COLO829 (cell line): ENCODE measurements at regions not wholly inside any gene's neighbourhood (a gene's known extent, or its start where the extent isn't known, plus 50 kb on each side); places are given as distances from the start of the nearest gene placed in this dataset.

Experiments
- DNase-seq: peaks from one replicate; pipeline ENCODE4 v3.0.0; 2012; ENCODE audit warnings: low spot score

DNA sequence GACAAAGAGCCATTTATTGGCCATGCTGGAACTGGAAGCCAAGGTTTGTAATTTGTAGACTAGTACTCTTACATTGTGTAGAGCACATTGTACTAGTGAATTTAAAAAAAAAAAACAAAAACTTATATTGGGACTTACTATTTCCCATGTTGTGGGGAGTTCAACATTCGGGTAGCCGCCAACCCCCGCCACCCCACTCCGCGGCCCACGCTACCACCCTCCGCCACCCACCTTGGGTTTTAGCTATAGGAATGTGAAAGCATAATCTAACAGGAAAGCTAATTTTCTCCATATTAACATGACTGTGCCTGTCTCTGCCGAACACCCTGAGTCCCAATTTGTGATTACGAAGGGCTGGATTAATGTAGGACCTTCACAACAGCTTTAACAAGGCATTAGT, 275.8 kb downstream of the FIGN start:
- no peak for DNase-seq

DNA sequence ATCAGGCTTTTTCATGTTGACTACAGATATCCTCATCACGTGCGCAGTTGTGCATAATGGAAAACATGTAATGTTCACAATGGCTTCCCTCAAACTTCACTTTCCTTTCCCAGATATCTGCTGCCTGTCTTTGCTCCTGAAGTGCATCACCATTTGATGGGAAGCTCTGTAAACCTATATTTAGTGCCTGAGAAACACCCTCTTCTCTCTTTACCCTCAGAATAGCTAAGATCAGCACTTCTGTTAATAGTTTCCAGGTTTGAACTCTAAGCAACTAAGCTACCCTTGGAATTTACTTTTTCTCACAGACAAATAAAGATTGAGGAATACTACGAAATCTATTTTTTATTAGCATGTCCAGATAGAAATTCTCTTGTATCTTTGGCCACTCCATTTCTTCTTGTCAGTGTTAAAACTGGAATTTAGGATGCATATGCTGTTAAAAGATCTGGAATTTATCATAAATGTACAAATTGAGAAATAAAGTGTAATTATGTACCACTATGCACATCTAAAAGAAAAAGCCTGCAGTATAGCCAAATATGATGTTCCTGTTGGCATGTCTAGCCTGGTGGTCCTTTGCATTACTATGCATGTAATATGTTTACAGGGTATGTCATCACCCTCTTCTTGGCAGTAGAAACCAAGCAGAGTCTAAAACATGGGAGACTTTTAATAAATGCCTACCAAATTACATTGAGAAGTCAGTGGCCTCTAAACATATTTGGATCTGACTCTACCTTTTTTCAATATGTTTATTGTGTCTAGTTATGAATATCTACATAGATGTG, 278.7 kb downstream of the FIGN start:
- no peak for DNase-seq

DNA sequence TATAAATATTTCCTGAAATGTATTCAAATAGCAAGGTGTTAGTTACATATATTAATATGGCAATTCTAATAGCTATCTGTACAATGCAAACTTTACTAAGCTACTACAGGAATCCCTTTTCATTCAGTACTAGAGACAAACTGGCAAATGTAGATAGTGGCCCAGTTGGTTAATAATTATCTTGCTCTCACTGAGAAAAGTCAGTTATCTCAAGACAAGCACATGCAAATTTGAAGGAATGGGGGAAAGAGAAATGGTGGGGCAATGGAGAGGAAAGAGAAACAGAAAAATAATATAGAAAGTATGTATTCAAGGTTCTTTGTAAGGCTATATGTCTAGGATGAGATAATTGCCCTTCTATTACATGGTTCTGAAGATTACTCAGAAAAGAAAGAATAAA, 280.0 kb downstream of the FIGN start:
- DNase-seq = no peak

DNA sequence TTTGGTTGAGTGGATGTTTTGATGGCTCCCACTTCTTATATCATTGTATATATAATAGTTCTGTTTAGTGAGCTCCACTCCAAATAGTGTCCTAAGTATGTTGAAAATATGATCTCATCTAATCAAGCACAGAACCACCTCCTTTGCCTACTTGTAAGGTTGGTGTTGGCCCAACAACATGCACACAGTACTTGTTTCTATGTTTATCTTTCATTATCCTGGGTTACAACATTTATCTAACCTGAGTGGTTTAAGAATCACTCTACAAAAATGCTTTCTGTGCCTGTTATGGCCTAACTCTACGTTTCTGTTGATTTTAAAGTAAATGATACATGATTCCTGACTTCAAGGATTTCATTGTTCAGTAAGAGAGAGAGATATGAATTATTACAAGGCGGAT, 281.9 kb downstream of the FIGN start:
- DNase-seq = no peak

DNA sequence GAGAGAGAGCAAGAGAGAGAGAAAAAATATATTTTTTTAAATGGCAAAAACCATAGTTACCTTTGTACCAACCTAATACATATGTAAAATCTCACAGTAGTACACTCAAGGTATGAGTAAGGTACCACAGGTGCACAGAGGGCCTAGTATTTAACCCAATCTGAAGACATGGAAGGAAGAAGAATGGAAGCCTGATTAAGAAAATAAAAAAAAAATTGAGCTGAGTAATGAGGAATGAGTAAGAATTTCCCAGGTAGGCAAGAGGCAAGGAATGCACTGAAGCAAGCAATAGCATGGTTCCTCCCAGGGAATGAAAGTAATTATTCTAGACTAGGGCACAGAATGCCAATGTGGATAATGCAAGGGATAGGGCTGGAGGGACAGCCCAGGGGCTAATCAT, 294.2 kb downstream of the FIGN start:
- no peak for DNase-seq

DNA sequence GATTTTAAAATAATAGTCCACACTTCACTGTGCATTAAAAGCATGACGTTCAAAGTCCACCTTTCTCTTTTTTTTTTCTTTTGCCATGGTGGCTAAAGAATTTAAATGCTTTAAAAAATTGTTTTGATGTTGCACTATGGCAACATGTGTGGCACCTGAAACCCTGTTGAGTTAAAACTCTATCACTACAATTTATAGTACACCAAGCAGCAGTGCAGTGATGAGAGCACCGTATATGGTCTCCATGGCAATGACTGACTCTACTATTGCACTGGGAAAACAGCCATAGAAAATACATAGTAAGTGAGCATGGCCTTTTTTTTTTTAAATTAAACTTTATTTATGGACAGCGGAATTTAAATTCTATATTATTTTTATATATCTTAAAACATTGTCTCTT, 298.8 kb downstream of the FIGN start:
- DNase-seq = no peak

DNA sequence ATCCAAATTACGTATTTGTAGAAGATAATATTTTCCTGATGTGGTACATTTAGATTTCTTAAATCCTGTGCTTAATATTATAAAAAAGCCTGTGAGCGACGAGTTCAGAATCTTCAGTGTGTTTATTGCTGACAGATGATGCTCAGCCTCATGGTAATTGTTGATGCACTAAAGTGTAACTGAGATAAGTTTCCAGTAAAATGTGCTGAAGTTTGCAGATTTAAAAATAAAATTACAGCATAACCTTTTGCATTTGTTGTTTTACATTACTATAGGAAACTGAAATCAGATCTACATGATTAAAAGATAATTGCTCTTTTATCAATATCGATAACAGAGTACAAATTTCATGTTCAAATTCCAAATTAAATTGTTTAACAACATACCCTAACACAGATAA, 307.6 kb downstream of the FIGN start:
- DNase-seq = no peak

DNA sequence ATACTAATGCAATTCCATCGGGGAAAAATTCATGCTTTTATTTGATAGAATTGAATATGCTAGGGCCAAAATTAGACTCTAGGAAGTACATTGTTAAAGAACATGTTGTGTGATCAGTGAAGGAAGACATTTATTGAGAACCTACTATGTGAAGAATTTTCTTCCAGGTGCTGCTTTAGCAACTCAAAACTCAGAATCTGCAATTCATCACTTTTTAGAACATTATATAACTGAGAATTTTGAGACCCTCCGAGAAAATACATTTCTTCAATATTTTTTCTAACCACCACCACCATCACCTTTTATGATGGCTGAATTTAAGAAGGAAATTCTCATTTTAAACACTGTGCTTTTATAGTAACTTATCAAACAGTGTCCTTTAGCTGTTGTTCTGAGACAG, 315.2 kb downstream of the FIGN start:
- DNase-seq = no peak

DNA sequence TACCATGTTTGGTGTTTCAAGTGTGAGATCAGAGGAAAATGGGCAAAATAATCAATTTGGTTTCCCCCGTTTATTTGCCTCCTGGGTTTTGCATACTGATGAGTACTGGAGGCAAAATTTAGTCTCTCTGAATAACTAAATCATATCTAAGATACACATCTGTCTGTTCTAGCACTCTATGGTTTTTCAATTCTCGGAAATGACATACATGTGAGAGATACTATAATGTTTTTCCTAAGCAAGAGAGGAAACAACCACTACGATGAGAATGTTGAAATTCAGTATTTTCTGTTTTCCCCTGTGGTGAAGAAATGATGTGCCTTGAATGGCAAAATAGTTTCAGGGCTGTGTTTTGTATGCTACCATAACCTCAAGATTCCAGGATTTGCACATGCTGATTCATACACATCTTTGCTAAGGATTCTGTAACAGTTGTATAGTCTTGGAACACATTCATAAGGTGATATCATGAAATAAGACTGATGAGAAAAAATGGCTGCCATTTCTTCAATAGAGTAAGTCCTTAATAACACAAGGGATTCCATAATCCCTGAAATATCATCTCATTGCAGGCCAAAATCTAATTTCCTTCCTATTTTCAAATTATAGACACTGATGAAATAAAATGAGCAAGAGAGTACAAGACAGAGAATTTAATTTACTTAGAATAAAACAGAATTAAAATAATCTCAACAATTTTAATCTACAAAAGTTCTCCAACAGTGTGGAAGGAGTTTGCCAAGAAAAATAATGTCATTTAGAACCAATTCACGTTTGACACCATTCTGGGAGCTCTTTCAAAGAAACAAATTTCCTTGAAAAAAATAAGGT, 316.6 kb downstream of the FIGN start:
- no peak for DNase-seq

DNA sequence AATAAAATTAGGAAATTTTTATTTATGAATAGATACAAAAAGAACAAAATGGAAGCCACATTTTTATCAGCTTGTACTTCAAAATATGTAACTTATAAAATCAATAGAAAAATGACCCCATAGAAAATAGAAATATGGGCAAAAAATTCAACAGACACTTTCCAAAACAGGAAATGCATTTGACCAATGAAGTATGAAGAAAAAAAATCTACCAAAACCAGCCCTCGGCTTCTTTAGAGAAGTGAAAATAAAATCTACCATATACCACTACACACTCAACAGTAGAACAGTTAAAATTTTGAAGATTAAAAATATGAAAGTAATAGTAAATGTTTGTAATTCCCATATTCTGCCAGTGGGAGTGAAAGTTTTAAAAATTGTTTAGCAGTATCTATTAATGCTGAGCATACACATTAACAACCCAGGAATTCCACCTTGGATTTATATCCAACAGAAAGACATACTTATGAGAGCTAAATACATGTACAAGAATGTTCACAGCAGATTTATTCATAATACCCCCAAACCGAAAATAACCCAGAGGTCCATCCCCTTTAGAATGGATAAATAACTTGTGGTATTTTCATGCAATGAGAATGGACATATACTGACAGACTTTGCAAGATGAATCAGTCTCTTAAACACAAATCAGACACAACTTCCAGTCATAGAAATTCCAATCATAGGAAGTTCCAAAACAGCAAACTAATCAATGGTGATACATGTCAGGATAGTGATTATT, 318.0 kb downstream of the FIGN start:
- DNase-seq = no peak

DNA sequence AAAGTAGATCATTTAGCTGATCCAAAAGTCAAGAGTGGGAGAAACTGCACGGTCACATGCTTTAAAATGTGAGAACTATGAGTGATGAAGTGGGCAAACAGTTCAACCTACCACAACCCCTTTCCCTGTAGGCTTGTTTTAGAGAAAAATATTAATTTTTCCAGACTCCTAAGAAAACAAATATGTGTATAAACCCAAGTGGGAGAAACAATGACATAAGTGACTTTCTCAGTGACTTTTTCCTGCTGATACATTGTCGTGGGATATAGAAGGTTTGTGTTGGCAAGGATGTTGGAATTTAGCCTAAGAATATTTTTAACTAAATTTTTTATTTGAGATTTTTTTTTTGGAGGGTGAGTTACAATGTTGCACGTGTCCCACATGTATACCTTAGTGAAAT, 321.7 kb downstream of the FIGN start:
- DNase-seq = no peak

DNA sequence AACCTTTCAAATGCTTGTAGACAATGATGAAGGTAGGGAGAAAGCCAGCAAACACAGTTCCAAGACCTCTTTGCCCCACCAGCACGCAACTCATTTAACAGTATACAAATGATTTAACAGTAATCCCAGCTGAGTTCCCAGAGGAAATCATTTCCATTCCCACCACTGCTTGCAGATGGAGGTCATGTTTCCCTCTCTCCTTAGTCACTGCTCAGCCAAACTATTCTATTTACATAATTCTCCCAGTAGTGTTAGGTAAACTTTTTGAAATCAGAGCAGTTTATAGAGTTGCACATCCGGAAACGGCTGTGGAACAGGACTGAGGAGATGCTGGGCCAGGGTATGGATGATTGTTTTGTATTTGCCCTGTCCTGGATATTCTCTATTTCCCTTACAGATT, 328.5 kb downstream of the FIGN start:
- no peak for DNase-seq

DNA sequence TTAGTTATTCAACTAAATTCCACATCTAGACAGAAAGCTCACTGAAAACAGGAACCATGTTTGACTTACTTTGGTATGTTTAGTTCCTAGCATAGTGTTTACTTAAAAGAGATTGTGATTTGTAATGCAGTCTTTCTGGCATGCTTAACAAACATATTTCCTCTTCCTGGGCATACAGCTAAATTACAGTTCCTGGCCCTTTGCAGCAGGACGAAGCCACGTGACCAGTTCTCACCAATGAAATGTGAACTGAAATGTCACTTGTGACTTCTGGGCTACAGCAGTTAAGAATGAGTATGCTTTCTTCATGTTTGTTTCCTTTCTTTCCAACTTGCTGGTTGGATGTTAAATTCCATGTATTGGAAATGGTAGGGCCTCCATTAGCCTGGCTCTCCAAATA, 330.5 kb downstream of the FIGN start:
- no peak for DNase-seq

DNA sequence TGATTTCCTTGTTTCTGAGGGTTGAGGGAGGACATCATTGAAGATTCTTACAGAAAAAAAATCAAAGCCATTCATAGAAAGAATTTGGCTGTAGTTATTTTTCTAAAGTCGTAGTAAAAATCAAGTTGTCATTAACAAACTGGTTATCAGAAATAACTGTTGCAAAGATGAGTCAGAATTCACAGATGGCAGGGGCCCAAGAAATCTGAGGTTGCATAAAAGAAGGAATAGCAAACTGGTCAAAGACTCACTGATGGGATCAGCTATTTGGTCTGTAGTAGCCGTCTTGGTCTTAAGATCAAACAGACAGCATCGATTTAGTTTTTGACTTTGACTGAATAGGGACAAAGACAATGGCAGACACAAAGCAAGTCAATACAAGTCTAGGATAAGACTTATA, 334.3 kb downstream of the FIGN start:
- DNase-seq = peak; percentile 8

DNA sequence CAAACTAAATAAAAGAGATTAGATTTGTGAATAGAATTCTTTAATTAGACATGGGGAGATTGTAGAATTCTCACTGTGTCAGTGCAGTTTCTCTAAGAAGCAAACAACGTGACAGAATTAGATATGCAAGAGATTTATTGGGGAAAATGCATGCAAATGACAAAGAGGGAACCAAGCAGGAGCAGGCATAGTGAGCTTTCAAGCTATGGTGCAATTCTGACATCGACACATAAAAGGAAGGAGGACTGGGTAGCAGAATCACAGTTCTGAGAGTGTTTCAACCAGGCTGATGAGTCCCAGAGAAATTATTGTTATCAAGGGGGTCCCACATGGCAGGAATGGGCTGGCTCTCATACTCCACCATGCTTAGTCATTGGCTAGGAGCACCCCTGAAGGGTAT, 338.4 kb downstream of the FIGN start:
- no peak for DNase-seq

DNA sequence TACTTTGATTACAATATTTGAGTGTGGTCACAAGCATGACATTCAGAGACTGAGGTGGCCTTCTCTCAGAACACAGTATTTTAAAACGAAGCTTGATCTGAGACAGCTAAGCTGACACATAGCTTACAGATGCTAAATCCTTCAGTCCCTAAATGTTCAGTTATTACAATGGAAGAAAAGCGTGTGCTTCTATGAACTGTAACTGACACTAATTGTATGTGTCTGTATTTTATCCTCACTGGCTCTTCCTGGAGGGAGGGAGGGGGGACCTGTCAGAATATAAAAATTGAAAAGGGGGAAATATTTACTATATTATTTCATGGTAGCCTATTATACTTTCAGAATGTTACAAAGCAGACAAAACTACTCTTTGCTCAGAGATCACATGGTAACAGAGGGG, 340.2 kb downstream of the FIGN start:
- DNase-seq = no peak

DNA sequence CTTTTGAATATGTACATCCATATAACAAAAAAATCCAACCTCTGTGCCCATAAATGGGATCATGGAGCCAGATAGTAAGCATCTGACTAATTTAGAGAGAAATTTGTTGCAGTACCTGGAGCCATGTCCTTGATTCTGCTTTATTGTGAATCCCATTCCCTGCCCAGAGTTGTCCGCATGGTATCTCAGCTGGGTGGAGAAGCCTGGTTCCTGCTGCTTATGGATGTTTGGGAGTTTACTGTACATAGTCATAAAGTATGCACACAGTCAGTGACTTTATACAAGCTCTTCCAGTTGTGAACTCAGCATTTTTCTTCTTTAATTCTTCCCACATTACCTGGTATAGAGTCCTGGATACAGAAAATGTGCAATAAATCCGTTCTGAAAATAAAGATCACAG, 346.0 kb downstream of the FIGN start:
- no peak for DNase-seq

DNA sequence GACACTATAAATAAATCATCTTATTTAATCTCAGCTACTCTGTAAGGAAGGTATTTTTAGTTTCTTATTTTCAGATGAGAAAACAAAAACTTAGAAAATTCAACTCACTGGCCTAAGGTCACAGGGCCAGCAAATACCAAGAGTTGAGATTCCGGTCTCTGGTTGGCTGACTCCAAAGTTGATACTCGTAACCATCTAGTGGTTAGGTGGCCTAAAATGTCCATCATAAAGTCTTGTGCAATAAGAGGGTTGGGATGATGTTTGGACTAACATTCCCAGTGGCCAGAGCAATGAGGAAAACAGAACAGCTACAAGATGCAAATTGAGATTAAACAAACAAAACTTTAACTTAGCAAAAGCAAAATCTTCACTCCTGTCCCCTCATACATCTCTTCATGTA, 360.3 kb downstream of the FIGN start:
- no peak for DNase-seq

DNA sequence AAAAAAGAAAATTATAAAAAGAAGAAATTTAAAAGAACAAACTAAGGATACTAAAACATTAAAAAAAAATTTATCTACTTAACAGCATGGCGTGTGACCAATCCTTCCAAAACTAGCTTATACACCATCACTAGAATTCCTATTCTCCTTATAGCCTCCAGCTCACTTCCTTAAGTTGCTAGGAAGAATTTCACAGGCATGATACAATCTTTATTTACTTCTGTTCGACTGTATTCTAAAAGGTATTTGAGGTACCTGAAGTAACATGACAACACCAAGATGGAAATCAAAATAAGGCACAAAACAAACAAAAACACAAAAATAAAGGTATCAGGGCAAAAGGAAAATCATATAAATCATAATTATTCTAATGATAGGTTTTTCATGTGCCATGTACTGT, 360.7 kb downstream of the FIGN start:
- no peak for DNase-seq

DNA sequence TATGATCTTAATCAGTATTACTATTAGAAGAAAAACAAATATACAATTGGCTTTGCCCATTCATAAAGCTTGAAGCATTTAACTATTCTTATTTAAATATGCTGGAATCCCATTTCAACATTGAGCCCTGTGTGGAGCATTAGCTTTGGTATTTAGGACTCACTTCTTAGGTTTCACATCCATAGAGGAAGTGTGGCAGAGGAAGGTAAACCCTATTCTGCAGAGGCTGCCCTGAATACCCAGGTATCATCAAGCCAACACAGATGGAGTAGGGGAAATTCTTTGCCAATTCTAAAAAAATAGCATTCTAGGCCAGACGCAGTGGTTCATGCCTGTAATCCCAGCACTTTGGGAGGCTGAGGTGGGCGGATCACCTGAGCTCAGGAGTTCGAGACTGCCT, 361.5 kb downstream of the FIGN start:
- no peak for DNase-seq

DNA sequence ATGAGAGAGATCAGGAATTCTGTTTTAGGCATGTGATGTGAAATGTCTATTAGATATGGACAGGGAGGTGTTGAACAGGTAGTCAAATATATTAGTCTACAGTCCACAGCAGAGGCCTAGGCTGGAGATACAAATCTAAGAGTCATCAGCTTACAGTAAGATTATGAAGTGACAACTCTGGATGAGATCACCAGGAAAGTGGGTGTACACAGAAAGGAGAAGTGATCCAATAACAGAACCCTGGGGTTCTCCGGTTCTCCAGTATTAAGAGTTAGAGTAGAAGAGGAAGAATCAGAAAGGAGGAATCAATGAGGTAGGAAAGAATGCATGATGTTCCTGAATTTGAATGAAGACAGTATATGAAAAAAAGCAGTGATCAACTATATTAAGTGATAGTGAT, 362.3 kb downstream of the FIGN start:
- no peak for DNase-seq

DNA sequence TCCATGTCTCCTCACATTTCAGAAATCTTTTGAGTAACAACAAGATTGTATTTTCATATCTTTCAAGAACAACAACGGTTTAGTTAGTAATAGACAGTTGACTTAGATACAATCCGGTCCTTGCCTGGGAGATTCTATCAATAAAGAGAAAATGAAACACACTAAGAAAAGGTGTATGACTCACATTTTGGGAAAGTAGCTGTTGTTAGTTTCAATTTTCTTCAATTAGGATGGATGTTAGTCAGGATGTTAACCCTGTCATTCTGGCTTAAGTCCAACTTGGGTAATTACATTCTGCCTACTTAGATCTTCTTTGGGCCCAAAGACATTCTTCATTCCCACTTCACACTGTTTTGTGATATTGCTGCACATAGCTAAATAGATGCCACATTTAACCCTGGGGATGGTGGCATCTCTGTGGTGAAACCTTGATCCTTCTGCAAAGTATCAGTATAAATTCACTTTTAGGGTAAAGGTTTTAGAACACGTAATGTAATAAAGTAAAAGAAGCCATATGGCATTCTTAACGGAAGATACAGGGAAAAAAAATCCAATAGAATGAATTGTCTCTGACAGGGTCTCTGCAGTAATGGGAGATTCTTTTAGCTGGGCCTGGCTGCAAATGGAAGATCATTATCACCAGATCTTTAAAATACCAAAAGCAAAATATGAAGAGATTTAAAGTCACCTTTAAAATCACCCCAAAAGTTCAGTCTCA, 365.5 kb downstream of the FIGN start:
- DNase-seq = no peak
